Liver (tissue), 8 donors: ENCODE measurements at regions not wholly inside any gene's neighbourhood (a gene's known extent, or its start where the extent isn't known, plus 50 kb on each side); places are given as distances from the start of the nearest gene placed in this dataset.

Source experiments
- DNase-seq: peaks from one replicate; pipeline ENCODE4 v3.0.0-alpha.2; 2017; ENCODE audit warnings: low spot score
- H3K27ac ChIP-seq, 2 donors: one replicate each; pipeline ENCODE4 v1.7.0; 2013; ENCODE audit warnings: inconsistent platforms in 2 of 2, low read length in 2 of 2, control low read depth in 1 of 2, low read depth in 1 of 2, mild to moderate bottlenecking in 1 of 2
- H3K27me3 ChIP-seq, 4 donors: one replicate each; pipeline versions ENCODE4 v1.6.1 to v1.7.0; 2013; ENCODE audit warnings: low read length in 3 of 4, inconsistent platforms in 1 of 4, mild to moderate bottlenecking in 1 of 4, moderate library complexity in 1 of 4; ENCODE audit not compliant: control insufficient read depth in 4 of 4, insufficient read depth in 4 of 4
- H3K36me3 ChIP-seq, 4 donors: one replicate each; pipeline versions ENCODE4 v1.6.1 to v1.7.0; 2013; ENCODE audit warnings: low read length in 3 of 4, mild to moderate bottlenecking in 3 of 4, low read depth in 1 of 4, moderate library complexity in 1 of 4; ENCODE audit not compliant: control insufficient read depth in 4 of 4, insufficient read depth in 3 of 4
- H3K4me1 ChIP-seq, 4 donors: one replicate each; pipeline versions ENCODE4 v1.6.1 to v1.7.0; 2013; ENCODE audit warnings: low read length in 3 of 4, mild to moderate bottlenecking in 3 of 4, moderate library complexity in 1 of 4; ENCODE audit not compliant: control insufficient read depth in 4 of 4, insufficient read depth in 4 of 4
- H3K4me3 ChIP-seq, 3 donors: one replicate each; pipeline versions ENCODE4 v1.6.1 to v1.7.0; 2013; ENCODE audit warnings: low read length in 3 of 3, control low read depth in 1 of 3, low read depth in 1 of 3, mild to moderate bottlenecking in 1 of 3
- H3K9ac ChIP-seq, 2 donors: one replicate each; pipeline ENCODE4 v1.7.0; 2013; ENCODE audit warnings: low read length in 2 of 2, mild to moderate bottlenecking in 2 of 2, moderate library complexity in 2 of 2, control low read depth in 1 of 2, low read depth in 1 of 2
- H3K9me3 ChIP-seq, 4 donors: one replicate each; pipeline versions ENCODE4 v1.6.1 to v1.7.0; 2013; ENCODE audit warnings: low read length in 3 of 4; ENCODE audit not compliant: control insufficient read depth in 4 of 4
- EGR1 ChIP-seq, 2 donors: IDR thresholded peaks; 2 replicates each; pipeline ENCODE4 v1.6.1; 2016 to 2018; ENCODE audit warnings: antibody characterized with exemption in 2 of 2, low read depth in 2 of 2
- FOXA1 ChIP-seq: IDR thresholded peaks from 2 replicates; pipeline ENCODE4 v1.6.1; 2016; ENCODE audit warnings: antibody characterized with exemption
- FOXA2 ChIP-seq: IDR thresholded peaks from 2 replicates; pipeline ENCODE4 v1.6.1; 2016; ENCODE audit warnings: antibody characterized with exemption
- GABPA ChIP-seq, 2 donors: IDR thresholded peaks in 1 of 2; conservative IDR thresholded peaks in 1 of 2; 2 replicates each; pipeline ENCODE4 v1.6.1; 2016; ENCODE audit warnings: antibody characterized with exemption in 2 of 2, mild to moderate bottlenecking in 1 of 2, moderate library complexity in 1 of 2
- HNF4A ChIP-seq, 2 donors: conservative IDR thresholded peaks; 2 replicates each; pipeline ENCODE4 v1.6.1; 2016; ENCODE audit warnings: antibody characterized with exemption in 2 of 2, mild to moderate bottlenecking in 2 of 2
- HNF4G ChIP-seq: IDR thresholded peaks from 2 replicates; pipeline ENCODE4 v1.6.1; 2016; ENCODE audit warnings: antibody characterized with exemption
- JUND ChIP-seq, 2 donors: IDR thresholded peaks; 2 replicates each; pipeline ENCODE4 v1.6.1; 2016; ENCODE audit warnings: antibody characterized with exemption in 2 of 2
- RAD21 ChIP-seq, 2 donors: IDR thresholded peaks; 2 replicates each; pipeline ENCODE4 v1.6.1; 2016; ENCODE audit warnings: antibody characterized with exemption in 2 of 2, mild to moderate bottlenecking in 2 of 2
- RXRA ChIP-seq, 2 donors: IDR thresholded peaks; 2 replicates each; pipeline ENCODE4 v1.6.1; 2017 to 2018; ENCODE audit warnings: antibody characterized with exemption in 2 of 2, mild to moderate bottlenecking in 1 of 2
- SP1 ChIP-seq: IDR thresholded peaks from 2 replicates; pipeline ENCODE4 v1.6.1; 2018; ENCODE audit warnings: antibody characterized with exemption, mild to moderate bottlenecking
- TAF1 ChIP-seq: conservative IDR thresholded peaks from 2 replicates; pipeline ENCODE4 v1.6.1; 2016; ENCODE audit warnings: antibody characterized with exemption, mild to moderate bottlenecking
- YY1 ChIP-seq: IDR thresholded peaks from 2 replicates; pipeline ENCODE4 v1.6.1; 2016; ENCODE audit warnings: antibody characterized with exemption, mild to moderate bottlenecking
- whole genome bisulfite sequencing: extraction: QIAGEN DNeasy Blood & Tissue Kit; methylation state at CpG from one replicate; pipeline ENCODE4 v1.1.7; 2013; 5-methylcytosine and 5-hydroxymethylcytosine counted together
- TF ChIP-seq, protein P1 (sequence below): IDR thresholded peaks from 2 replicates; pipeline ENCODE4 v1.6.1; 2016; ENCODE audit warnings: antibody characterized with exemption
- TF ChIP-seq, protein P2 (sequence below): IDR thresholded peaks from 2 replicates; pipeline ENCODE4 v1.6.1; 2016; ENCODE audit warnings: antibody characterized with exemption
- TF ChIP-seq, protein P3 (sequence below): fragments of 150-350 bp; IDR thresholded peaks from 2 replicates; pipeline ENCODE4 v1.5.1; 2017; ENCODE audit warnings: improper control_type of control experiment, low read depth, low read length; ENCODE audit not compliant: missing input control
- TF ChIP-seq, protein P4 (sequence below): IDR thresholded peaks from 2 replicates; pipeline ENCODE4 v1.6.1; 2016; ENCODE audit warnings: antibody characterized with exemption
- TF ChIP-seq, protein P5 (sequence below): IDR thresholded peaks from 2 replicates; pipeline ENCODE4 v1.6.1; 2016; ENCODE audit warnings: antibody characterized with exemption, mild to moderate bottlenecking
- donor health status: healthy.
- donor health status: healthy.
- donor health status: healthy.
- donor health status: healthy.
- donor health status: healthy.

DNA sequence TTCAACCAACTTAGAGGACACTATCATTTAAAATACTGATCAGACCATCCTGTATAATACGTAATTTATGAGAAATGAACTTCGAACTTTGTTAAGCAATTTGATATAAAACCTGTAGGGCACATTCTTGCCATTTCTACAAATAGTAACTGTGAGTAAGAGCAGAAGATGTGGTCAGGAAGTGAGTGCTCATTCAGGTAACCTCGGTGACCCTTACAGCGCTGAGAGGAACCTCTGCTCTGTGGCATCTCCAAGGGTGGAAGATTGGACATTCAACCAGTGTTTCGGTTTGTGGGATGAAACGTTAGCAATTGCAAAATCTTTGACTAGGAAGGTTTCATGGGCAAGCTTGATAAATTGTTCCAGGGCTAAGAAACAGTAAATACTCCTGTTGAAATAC, 194.8 kb upstream of the IRX2 start:
- H3K9ac ChIP-seq = no peak overlapping the region
- TF ChIP-seq RAD21 (IDR thresholded peaks at IDR 0.05) (no peak), FOXA1 (no peak), TAF1 (no peak), SP1 (no peak), HNF4G (no peak), HNF4A (conservative IDR thresholded peaks at IDR 0.05) (no peak), GABPA (IDR thresholded peaks at IDR 0.05 in 1 of 2, conservative IDR thresholded peaks at IDR 0.05 in 1 of 2) (no peak), FOXA2 (no peak), YY1 (no peak)
- TF ChIP-seq, protein P1, sequence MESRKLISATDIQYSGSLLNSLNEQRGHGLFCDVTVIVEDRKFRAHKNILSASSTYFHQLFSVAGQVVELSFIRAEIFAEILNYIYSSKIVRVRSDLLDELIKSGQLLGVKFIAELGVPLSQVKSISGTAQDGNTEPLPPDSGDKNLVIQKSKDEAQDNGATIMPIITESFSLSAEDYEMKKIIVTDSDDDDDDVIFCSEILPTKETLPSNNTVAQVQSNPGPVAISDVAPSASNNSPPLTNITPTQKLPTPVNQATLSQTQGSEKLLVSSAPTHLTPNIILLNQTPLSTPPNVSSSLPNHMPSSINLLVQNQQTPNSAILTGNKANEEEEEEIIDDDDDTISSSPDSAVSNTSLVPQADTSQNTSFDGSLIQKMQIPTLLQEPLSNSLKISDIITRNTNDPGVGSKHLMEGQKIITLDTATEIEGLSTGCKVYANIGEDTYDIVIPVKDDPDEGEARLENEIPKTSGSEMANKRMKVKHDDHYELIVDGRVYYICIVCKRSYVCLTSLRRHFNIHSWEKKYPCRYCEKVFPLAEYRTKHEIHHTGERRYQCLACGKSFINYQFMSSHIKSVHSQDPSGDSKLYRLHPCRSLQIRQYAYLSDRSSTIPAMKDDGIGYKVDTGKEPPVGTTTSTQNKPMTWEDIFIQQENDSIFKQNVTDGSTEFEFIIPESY = no peak
- TF ChIP-seq, protein P2, sequence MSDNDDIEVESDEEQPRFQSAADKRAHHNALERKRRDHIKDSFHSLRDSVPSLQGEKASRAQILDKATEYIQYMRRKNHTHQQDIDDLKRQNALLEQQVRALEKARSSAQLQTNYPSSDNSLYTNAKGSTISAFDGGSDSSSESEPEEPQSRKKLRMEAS = no peak
- TF ChIP-seq, protein P3, sequence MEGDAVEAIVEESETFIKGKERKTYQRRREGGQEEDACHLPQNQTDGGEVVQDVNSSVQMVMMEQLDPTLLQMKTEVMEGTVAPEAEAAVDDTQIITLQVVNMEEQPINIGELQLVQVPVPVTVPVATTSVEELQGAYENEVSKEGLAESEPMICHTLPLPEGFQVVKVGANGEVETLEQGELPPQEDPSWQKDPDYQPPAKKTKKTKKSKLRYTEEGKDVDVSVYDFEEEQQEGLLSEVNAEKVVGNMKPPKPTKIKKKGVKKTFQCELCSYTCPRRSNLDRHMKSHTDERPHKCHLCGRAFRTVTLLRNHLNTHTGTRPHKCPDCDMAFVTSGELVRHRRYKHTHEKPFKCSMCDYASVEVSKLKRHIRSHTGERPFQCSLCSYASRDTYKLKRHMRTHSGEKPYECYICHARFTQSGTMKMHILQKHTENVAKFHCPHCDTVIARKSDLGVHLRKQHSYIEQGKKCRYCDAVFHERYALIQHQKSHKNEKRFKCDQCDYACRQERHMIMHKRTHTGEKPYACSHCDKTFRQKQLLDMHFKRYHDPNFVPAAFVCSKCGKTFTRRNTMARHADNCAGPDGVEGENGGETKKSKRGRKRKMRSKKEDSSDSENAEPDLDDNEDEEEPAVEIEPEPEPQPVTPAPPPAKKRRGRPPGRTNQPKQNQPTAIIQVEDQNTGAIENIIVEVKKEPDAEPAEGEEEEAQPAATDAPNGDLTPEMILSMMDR = no peak
- TF ChIP-seq, protein P4, sequence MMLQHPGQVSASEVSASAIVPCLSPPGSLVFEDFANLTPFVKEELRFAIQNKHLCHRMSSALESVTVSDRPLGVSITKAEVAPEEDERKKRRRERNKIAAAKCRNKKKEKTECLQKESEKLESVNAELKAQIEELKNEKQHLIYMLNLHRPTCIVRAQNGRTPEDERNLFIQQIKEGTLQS = no peak
- TF ChIP-seq, protein P5, sequence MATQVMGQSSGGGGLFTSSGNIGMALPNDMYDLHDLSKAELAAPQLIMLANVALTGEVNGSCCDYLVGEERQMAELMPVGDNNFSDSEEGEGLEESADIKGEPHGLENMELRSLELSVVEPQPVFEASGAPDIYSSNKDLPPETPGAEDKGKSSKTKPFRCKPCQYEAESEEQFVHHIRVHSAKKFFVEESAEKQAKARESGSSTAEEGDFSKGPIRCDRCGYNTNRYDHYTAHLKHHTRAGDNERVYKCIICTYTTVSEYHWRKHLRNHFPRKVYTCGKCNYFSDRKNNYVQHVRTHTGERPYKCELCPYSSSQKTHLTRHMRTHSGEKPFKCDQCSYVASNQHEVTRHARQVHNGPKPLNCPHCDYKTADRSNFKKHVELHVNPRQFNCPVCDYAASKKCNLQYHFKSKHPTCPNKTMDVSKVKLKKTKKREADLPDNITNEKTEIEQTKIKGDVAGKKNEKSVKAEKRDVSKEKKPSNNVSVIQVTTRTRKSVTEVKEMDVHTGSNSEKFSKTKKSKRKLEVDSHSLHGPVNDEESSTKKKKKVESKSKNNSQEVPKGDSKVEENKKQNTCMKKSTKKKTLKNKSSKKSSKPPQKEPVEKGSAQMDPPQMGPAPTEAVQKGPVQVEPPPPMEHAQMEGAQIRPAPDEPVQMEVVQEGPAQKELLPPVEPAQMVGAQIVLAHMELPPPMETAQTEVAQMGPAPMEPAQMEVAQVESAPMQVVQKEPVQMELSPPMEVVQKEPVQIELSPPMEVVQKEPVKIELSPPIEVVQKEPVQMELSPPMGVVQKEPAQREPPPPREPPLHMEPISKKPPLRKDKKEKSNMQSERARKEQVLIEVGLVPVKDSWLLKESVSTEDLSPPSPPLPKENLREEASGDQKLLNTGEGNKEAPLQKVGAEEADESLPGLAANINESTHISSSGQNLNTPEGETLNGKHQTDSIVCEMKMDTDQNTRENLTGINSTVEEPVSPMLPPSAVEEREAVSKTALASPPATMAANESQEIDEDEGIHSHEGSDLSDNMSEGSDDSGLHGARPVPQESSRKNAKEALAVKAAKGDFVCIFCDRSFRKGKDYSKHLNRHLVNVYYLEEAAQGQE = no peak
- 53% methylated on average over 6 of the region's 6 CpGs for WGBS

DNA sequence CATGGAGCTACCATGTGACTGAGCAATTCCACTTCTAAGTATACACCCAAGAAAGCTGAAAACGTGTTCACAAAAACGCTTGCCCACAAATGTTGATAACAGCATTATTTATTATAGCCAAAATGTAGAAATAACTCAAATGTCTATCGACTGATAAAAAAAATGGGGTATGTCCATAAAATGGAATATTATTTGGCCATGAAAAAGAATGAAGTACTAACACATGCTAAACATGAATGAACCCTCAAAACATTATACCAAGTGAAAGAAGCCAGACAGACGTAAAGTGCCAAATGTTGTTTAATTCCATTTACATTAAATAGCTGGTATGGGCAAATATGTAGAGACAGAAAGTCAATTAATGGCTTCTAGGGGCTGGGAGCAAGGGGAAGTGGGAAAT, 184.9 kb upstream of the IRX2 start:
- H3K27ac ChIP-seq = no peak overlapping the region
- 79% methylated on average over 4 of the region's 4 CpGs for WGBS
- no peaks in the 10 kb centered on the region for H3K36me3 ChIP-seq
- DNase-seq = no peak
- H3K27me3 ChIP-seq = no peaks in the 10 kb centered on the region
- H3K4me3 ChIP-seq = no peak overlapping the region
- peaks cover 0 to 6% (median 2%) of the 10 kb centered on the region in 4 donors for H3K9me3 ChIP-seq
- no peaks in the 10 kb centered on the region for H3K4me1 ChIP-seq
- H3K9ac ChIP-seq = no peak overlapping the region
- TF ChIP-seq, protein P5 = no peak
- TF ChIP-seq JUND (IDR thresholded peaks at IDR 0.05) (no peak), SP1 (no peak), EGR1 (IDR thresholded peaks at IDR 0.05; ENCODE audit: low read depth in 2 of 2) (no peak), GABPA (IDR thresholded peaks at IDR 0.05 in 1 of 2, conservative IDR thresholded peaks at IDR 0.05 in 1 of 2) (no peak), YY1 (no peak), FOXA2 (no peak), HNF4G (no peak), TAF1 (no peak), RXRA (IDR thresholded peaks at IDR 0.05) (no peak)
- TF ChIP-seq, protein P2 = no peak
- TF ChIP-seq, protein P3 = no peak
- TF ChIP-seq, protein P4 = no peak

More for the DNA sequence above, 194.8 kb upstream of the IRX2 start:
- Histone ChIP-seq H3K27me3 (no peaks in the 10 kb centered on the region), H3K36me3 (no peaks in the 10 kb centered on the region), H3K4me3 (no peak overlapping the region), H3K4me1 (no peaks in the 10 kb centered on the region), H3K9me3 (peaks cover 0 to 2% (median 0%) of the 10 kb centered on the region in 4 donors), H3K27ac (no peak overlapping the region)
- no peak for DNase-seq
